HG03097 (cell line): ENCODE measurements at regions not wholly inside any gene's neighbourhood (a gene's known extent, or its start where the extent isn't known, plus 50 kb on each side); places are given as distances from the start of the nearest gene placed in this dataset.

Source experiments
- ATAC-seq: cut with Tn5 transposase; IDR thresholded peaks from one replicate; pipeline ENCODE4 v1.9.1; 2021; ENCODE audit not compliant: unreplicated experiment, low FRiP score

DNA sequence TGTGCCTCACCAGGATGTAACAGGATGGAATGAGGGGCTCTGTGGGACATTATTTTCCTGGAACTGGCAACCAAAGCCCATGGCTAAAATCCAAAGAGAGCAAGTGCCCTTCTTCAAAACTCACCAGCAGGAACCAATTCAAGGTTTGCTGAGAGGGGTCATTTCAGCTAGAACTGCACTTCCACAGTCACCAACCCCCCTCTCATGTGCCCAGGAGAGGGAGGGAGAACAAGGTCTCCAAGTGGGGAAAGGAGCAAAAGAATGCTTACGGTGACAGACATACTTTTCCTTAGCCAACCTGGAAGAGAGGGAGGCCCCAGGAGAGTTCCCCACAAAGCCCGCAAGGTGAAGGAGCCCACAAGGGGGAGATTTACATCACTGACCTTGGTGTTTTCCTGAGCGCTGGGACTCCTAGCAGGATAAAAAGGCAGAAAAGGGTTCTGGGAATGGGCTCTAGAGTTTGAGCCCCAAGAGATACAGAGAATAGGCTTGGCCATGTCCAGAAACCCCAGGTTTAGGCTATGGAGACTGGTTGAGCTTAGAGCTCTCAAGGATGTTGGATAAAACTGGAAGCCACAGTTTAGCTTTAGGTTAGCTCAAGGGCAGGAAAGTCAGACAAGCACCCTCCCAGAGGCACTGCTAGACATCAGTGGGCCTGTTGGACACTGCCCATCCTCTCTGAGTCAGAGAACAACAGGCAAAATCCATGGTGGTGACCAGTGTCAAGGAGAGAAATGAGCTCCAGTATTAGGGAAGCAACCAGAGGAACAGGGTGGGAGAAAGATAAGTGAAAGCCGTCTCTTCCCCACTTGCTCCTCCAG is 63.9 kb upstream of the GHITM start:
- no peak for ATAC-seq

DNA sequence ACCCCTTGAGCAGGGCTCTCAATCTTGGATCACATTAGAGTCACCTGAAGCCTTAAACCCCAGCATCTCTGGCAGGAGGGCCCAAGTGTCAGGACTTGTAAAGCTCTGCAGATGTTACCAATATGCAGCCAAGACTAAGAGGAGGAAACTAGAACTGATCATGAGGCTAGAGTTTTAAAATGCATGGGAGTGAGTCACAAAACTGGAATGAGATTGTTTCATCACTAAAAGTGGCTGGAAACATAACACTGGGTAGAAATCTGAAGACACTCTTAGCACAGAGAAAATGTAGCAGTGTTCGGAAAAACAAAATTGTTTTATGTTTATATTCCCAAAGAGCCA is 63.3 kb upstream of the GHITM start:
- no peak for ATAC-seq

DNA sequence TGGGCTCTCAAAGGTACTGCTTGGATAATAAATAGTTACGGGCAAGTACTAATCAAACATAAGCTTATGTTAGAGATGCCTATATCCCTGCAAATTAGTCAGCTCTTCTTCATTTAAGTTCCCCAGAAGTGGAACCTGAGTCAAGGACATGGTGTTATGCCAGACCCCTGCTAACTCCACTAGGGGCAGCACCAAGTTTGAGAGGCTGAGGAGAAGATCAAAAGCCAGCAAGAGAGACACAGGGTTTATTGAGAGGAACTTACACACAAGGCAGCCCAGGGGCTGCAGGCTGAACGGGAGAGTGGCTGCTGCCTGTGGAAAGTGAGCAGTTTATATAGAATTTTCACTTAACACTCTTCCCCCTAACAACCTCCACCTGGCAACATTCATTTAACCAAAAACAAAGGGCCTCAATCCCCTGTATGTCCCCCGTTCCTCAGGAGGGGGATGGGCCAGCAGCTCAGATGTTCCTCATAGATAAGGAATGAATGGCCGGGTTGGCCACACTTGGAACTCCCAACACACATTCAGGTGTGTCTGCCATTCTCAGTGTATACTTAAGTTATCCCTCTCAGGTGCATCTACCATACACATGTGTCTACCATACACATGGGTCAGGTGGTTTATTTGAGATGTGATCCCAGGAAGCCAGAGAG is 62.6 kb upstream of the GHITM start:
- no peak for ATAC-seq

DNA sequence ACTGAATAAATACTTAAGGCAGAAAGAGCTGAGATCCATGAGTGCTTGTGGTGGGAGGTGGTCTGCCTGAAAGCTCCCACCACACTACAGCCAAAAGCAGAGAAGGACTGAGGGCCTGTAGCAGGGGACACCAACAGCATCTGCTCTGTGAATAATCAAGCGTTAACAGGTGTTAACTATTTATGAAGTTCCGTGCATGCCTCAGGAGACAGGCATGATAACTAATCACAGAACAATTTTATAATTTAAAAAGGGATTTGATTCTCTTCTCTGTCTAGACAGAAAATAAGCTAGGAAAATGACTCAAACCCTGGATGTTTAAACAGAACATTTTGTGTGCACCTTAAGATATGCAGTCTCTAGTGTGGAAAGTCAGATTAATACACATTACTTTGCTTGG is 61.5 kb upstream of the GHITM start:
- no peak for ATAC-seq

DNA sequence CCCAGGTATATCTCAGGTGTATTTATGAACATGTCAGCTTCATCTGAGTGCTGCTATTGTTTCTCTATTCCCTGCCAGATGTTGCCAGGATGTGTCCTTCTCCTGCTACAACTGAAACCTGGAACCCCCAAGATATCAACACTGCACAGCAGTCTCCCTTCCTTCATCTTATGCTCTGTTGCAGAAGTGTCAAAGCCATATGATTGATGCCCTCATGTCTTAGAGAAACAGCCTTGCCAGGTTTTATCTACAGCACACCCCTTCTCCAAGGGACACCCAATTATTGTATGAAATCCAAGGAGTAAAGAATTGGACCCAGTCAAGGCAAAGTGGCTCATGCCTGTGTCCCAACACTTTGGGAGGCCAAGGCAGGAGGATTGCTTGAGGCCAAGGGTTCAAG is 60.5 kb upstream of the GHITM start:
- ATAC-seq: no peak

DNA sequence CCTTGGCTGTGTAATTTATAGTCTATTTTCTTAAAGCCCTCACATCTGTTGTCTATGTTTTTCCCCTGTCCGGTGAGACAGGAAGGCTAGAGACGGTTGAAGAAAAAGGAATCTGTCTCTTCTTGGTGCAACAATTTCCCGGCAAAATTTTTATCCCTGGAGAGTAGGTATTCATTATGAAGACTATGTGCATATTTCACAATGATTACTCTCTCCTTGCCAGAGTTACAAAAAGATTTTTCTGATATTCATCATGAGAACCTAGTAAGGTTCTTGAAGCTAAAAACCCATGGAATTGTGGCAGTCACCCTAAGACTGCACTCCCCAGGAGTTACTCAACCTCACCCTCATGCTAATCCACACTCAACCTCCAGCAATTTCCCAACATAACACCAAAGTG is 55.0 kb upstream of the GHITM start:
- no peak for ATAC-seq

DNA sequence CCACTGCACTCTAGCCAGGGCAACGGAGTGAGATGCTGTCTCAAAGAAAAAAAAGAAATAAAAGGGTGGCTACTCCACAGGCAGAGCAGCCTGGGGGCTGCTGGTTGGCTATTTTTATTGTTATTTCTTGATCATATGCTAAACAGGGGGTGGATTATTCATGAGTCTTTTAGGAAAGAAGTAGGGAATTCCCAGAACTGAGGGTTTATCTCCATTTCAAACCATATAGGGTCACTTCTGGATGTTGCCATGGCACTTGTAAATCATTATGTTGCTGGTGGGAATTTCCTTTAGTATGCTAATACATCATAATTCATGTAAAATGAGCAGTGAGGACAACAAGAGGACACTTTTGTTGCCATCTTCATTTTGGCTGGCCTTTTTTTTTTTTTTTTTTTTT is 52.1 kb upstream of the GHITM start:
- ATAC-seq: no peak

DNA sequence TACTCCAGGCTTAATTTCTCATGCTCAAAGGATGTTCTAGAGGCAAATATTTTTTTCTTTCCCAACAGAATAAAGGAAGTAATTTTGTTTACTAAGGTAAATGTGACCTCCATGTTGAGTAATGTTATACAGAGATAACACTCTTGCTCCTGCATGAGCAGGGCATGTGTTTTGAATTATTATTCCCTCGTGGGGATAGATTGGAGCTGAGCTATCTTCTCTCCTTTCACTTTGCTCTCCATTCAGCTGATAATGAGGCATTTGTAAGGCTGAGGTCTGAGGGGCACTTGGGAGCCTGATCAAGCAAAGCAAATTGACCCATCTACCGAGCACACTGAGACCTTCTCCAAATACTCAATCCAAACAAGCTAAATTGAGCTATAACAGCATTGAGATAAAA is 50.7 kb upstream of the GHITM start:
- ATAC-seq: no peak

DNA sequence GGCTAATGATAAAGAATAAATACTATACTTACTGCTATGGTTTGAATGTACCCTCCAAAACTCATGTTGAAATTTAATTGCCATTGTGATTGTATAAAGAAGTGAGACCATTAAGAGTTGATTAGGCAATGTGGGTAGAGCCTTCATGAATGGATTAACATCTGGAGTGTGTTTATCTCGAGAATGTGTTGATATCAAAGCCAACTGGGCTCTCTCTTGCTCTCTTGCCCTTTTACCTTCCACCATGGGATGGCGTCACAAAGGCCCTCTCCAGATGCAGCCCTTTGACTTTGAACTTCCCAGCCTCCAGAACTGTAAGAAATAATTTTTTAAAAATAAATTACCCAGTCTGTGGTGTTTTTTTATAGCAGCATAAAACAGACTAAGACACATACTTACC is 50.1 kb upstream of the GHITM start:
- no peak for ATAC-seq
